K562 (cell line): ENCODE measurements at regions not wholly inside any gene's neighbourhood (a gene's known extent, or its start where the extent isn't known, plus 50 kb on each side); places are given as distances from the start of the nearest gene placed in this dataset.

Source experiments
- ATAC-seq: fragments of 200-7000 bp; cut with Tn5 transposase; 3 replicates; pipeline ENCODE4 v1.9.1; 2020; ENCODE audit warnings: moderate library complexity
- BruUV-seq: library from RNA; stranded (reverse); fragments of 400-500 nt; replicated peaks from 2 replicates; lab custom pipeline; 2021; lab: Mats Ljungman, UMichigan
- CTCF ChIA-PET: fragments of 300-600 bp; formaldehyde crosslinking; extraction: SDS; loops from one replicate; lab custom pipeline; 2021; ENCODE audit warnings: low intra/inter-chr PET ratio; lab: Yijun Ruan, JAX
- POLR2A ChIA-PET: fragments of 300-600, 350-650 bp; sonication (Branson Sonifier 250); formaldehyde crosslinking; extraction: SDS; loops from one replicate; lab custom pipeline; 2021; ENCODE audit warnings: antibody characterized with exemption, inconsistent platforms; lab: Yijun Ruan, JAX
- DNase-seq, 4 experiments: peaks; one replicate each; pipeline versions ENCODE4 v3.0.0 to v3.0.0-alpha.2; 2011 to 2018; ENCODE audit warnings: low spot score in 3 of 4, mixed read lengths in 3 of 4; ENCODE audit errors: extremely low read depth in 1 of 4
- FAIRE-seq: peaks from 2 replicates; lab custom pipeline; 2011; peaks lifted over from hg19 to GRCh38; lab: Jason Lieb, UNC
- H2AFZ ChIP-seq: 2 replicates; pipeline ENCODE4 v1.6.0; 2011; ENCODE audit warnings: low read depth, low read length, control low read depth, inconsistent platforms
- H3K27ac ChIP-seq: fragments of 200-600 bp; 3 replicates; pipeline ENCODE4 v1.8.0; 2011; ENCODE audit warnings: low read depth, mild to moderate bottlenecking, control low read depth, inconsistent platforms, low read length, moderate library complexity, mixed read lengths; ENCODE audit errors: extremely low read depth
- H3K27me3 ChIP-seq, 2 experiments: fragments of 300-600 bp in 1 of 2; 2 replicates in 1 of 2; 3 replicates in 1 of 2; pipeline versions ENCODE4 v1.6.0 to v1.8.0; 2011; ENCODE audit warnings: inconsistent platforms in 2 of 2, low read length in 2 of 2, mild to moderate bottlenecking in 1 of 2, mixed read lengths in 1 of 2, moderate library complexity in 1 of 2; ENCODE audit not compliant: control insufficient read depth in 2 of 2, insufficient read depth in 2 of 2
- H3K36me3 ChIP-seq: fragments of 300-600 bp; 3 replicates; pipeline ENCODE4 v1.8.0; 2011; ENCODE audit warnings: mild to moderate bottlenecking, low read length, inconsistent platforms; ENCODE audit not compliant: control insufficient read depth, insufficient read depth
- H3K4me1 ChIP-seq, 2 experiments: fragments of 200-600 bp in 1 of 2; replicated peaks in 1 of 2; 2 replicates in 1 of 2; 3 replicates in 1 of 2; pipeline versions ENCODE4 v1.5.1 to v1.8.0; 2011; ENCODE audit warnings: inconsistent platforms in 2 of 2, low read length in 2 of 2, mild to moderate bottlenecking in 1 of 2, mixed read lengths in 1 of 2, moderate library complexity in 1 of 2; ENCODE audit not compliant: control insufficient read depth in 2 of 2, insufficient read depth in 2 of 2
- H3K4me2 ChIP-seq: 2 replicates; pipeline ENCODE4 v1.6.1; 2011; ENCODE audit warnings: low read length, control low read depth, inconsistent platforms, mixed read lengths; ENCODE audit not compliant: insufficient read depth
- H3K4me3 ChIP-seq: fragments of 200-600 bp; sonication (generic), shearing (Covaris generic); 2 replicates; pipeline ENCODE4 v1.5.1; 2016; ENCODE audit warnings: control low read depth, inconsistent platforms
- H3K79me2 ChIP-seq: fragments of 200-600 bp; 3 replicates; pipeline ENCODE4 v1.8.0; 2011; ENCODE audit warnings: low read length, inconsistent platforms; ENCODE audit not compliant: control insufficient read depth, insufficient read depth
- H3K9ac ChIP-seq, 2 experiments: 2 replicates each; pipeline versions ENCODE4 v1.6.0 to v1.6.1; 2011; ENCODE audit warnings: low read depth in 2 of 2, low read length in 2 of 2, control low read depth in 1 of 2, inconsistent platforms in 1 of 2, mild to moderate bottlenecking in 1 of 2, mixed read lengths in 1 of 2; ENCODE audit not compliant: insufficient read depth in 1 of 2
- H3K9me1 ChIP-seq: one replicate; pipeline ENCODE4 v1.6.0; 2011; ENCODE audit warnings: inconsistent platforms, mild to moderate bottlenecking, low read length, moderate library complexity; ENCODE audit not compliant: control insufficient read depth, insufficient read depth
- H3K9me3 ChIP-seq: replicated peaks from 2 replicates; pipeline ENCODE4 v1.5.1; 2011; ENCODE audit warnings: low read depth, low read length, inconsistent platforms; ENCODE audit not compliant: control insufficient read depth, insufficient read depth
- H4K20me1 ChIP-seq: replicated peaks from 2 replicates; pipeline ENCODE4 v1.6.1; 2011; ENCODE audit warnings: low read length, inconsistent platforms, mixed read lengths; ENCODE audit not compliant: control insufficient read depth, insufficient read depth
- CXXC5 ChIP-seq: fragments of 250-450 bp; sonication (Bioruptor Pico); IDR thresholded peaks from 2 replicates; pipeline ENCODE4 v1.8.0; 2022; ENCODE audit warnings: inconsistent platforms, mild to moderate bottlenecking, moderate library complexity
- GATAD2A ChIP-seq: fragments of 450-650 bp; IDR thresholded peaks from 2 replicates; pipeline ENCODE4 v1.6.1; 2017
- HMBOX1 ChIP-seq: sonication (generic); IDR thresholded peaks from 2 replicates; pipeline ENCODE4 v1.6.1; 2016
- RFX7 ChIP-seq: fragments of 250-450 bp; sonication (Bioruptor Pico); IDR thresholded peaks from 2 replicates; pipeline ENCODE4 v1.5.1; 2021; ENCODE audit warnings: mild to moderate bottlenecking
- ZHX1 ChIP-seq: fragments of 150-350 bp; conservative IDR thresholded peaks from 2 replicates; pipeline ENCODE4 v1.6.1; 2014; ENCODE audit warnings: low read length
- ZNF274 ChIP-seq: IDR thresholded peaks from 2 replicates; pipeline ENCODE4 v1.6.1; 2011; ENCODE audit warnings: low read depth, mild to moderate bottlenecking, low read length, moderate library complexity, borderline replicate concordance
- WGBS: fragments of 100-300 bp; shearing (Covaris generic); methylation state at CpG from one replicate; pipeline ENCODE4 v1.1.6; 2016; ENCODE audit warnings: low coverage, mixed read lengths; ENCODE audit not compliant: insufficient coverage; ENCODE audit errors: missing lambda C conversion rate; 5-methylcytosine and 5-hydroxymethylcytosine counted together
- in situ Hi-C: fragments of 300-500 bp; cut with MboI; formaldehyde crosslinking; loops from 4 replicates; pipeline ENCODE4 v1.15.0; 2018; ENCODE audit warnings: inconsistent platforms, mixed read lengths
- intact Hi-C: fragments of 100-400 bp; cut with micrococcal nuclease; formaldehyde crosslinking; loops from 2 replicates; pipeline ENCODE4 v1.14.2; 2022

- no peak overlapping the region for H3K9ac ChIP-seq
- 2% methylated on average over 15 of the region's 15 CpGs for whole genome bisulfite sequencing
- peak overlapping the region; percentile 58 for H3K4me2 ChIP-seq
Observed at GRCh38 chr5:2094616-2094995, 211.9 kb upstream of the IRX4 start.

More at GRCh38 chr5:2094616-2094995, 211.9 kb upstream of the IRX4 start:
- ChIA-PET CTCF (no interaction called here), POLR2A (interaction anchor here (0.6 kb wide), 1 partner anchor 932 kb away, joined by 3 read pairs; no protein-coding TSS in a partner anchor)
- TF ChIP-seq ZHX1 (no peak), RFX7 (CRISPR knock-in tag) (no peak), CXXC5 (CRISPR knock-in tag) (no peak), ZNF274 (no peak), GATAD2A (no peak), HMBOX1 (no peak)
- H3K9me1 ChIP-seq = no peaks in the 10 kb centered on the region
- FAIRE-seq (no peak), DNase-seq (no peak), ATAC-seq (peak; percentile 37)
- H4K20me1 ChIP-seq = 0 out of 2 replicates have a peak, but pooled peaks cover 4% of the 10 kb centered on the region
- no peaks in the 10 kb centered on the region for H3K79me2 ChIP-seq
- peaks cover 0 to 5% of the 10 kb centered on the region in 2 experiments; a peak in 1 of 5 replicates for H3K4me1 ChIP-seq
- in situ Hi-C loops (no loop called here), intact Hi-C loops (no loop called here)
- peaks cover 7 to 25% of the 10 kb centered on the region in 2 experiments; a peak in 4 of 5 replicates for H3K27me3 ChIP-seq
- H3K27ac ChIP-seq = no peak overlapping the region
- no peak overlapping the region for H3K4me3 ChIP-seq
- peak overlapping the region; percentile 10; the same call in 1 of the 2 replicates for H2AFZ ChIP-seq
- H3K9me3 ChIP-seq = no peaks in the 10 kb centered on the region
- H3K36me3 ChIP-seq = no peaks in the 10 kb centered on the region
- no TSS peak for BruUV-seq
